Colon (tissue), 2 donors: ENCODE measurements at regions not wholly inside any gene's neighbourhood (a gene's known extent, or its start where the extent isn't known, plus 50 kb on each side); places are given as distances from the start of the nearest gene placed in this dataset.
A peak's percentile ranks its signal among the peaks of the same experiment; 100 is the strongest.
"Not testable (repeated sequence)": the region's sequence is repeated elsewhere in the genome, so short reads cannot be mapped to it uniquely, and the experiment has no call there.

ENCODE experiments used
- FAIRE-seq: peaks from 2 replicates; lab custom pipeline; 2012; peaks lifted over from hg19 to GRCh38; lab: Jason Lieb, UNC
- donor health status: control.
- donor health status: control.

- FAIRE-seq: no peak
These were observed 391.8 kb upstream of the MAGEB16 start for GRCh38 chrX:35406386-35406785.

- no peak for FAIRE-seq
These were observed 381.4 kb upstream of the MAGEB16 start for GRCh38 chrX:35416782-35417181.

GRCh38 chrX:35432056-35432455 lies 366.1 kb upstream of the MAGEB16 start:
- FAIRE-seq: peak; percentile 82

GRCh38 chrX:35439034-35439660 lies 359.0 kb upstream of the MAGEB16 start:
- FAIRE-seq: no peak

- peak; percentile 90 for FAIRE-seq
These were observed 358.4 kb upstream of the MAGEB16 start for GRCh38 chrX:35439692-35440091.

- peak; percentile 31 for FAIRE-seq
These were observed 355.7 kb upstream of the MAGEB16 start for GRCh38 chrX:35442421-35442820.

GRCh38 chrX:35443091-35443582 lies 355.0 kb upstream of the MAGEB16 start:
- FAIRE-seq: not testable (repeated sequence)

- FAIRE-seq: no peak
These were observed 353.3 kb upstream of the MAGEB16 start for GRCh38 chrX:35444671-35445355.

GRCh38 chrX:35445912-35446311 lies 352.2 kb upstream of the MAGEB16 start:
- no peak for FAIRE-seq

GRCh38 chrX:35456891-35457290 lies 341.3 kb upstream of the MAGEB16 start:
- FAIRE-seq: no peak

- peak; percentile 45 for FAIRE-seq
These were observed 340.0 kb upstream of the MAGEB16 start for GRCh38 chrX:35458142-35458541.

GRCh38 chrX:35461164-35461563 lies 337.0 kb upstream of the MAGEB16 start:
- no peak for FAIRE-seq

- not testable (repeated sequence) for FAIRE-seq
These were observed 301.5 kb upstream of the MAGEB16 start for GRCh38 chrX:35496671-35497070.

GRCh38 chrX:35497453-35497852 lies 300.7 kb upstream of the MAGEB16 start:
- FAIRE-seq: not testable (repeated sequence)

- no peak for FAIRE-seq
These were observed 298.9 kb upstream of the MAGEB16 start for GRCh38 chrX:35499071-35499862.

GRCh38 chrX:35507701-35508100 lies 290.4 kb upstream of the MAGEB16 start:
- FAIRE-seq: no peak

- FAIRE-seq: not testable (repeated sequence)
These were observed 250.1 kb upstream of the MAGEB16 start for GRCh38 chrX:35548003-35548402.

GRCh38 chrX:35557916-35558315 lies 240.2 kb upstream of the MAGEB16 start:
- no peak for FAIRE-seq

GRCh38 chrX:35561985-35562384 lies 236.2 kb upstream of the MAGEB16 start:
- no peak for FAIRE-seq

GRCh38 chrX:35562395-35562794 lies 235.7 kb upstream of the MAGEB16 start:
- no peak for FAIRE-seq

- no peak for FAIRE-seq
These were observed 207.9 kb upstream of the MAGEB16 start for GRCh38 chrX:35590210-35590609.

- not testable (repeated sequence) for FAIRE-seq
These were observed 186.6 kb upstream of the MAGEB16 start for GRCh38 chrX:35611562-35611961.

- no peak for FAIRE-seq
These were observed 180.3 kb upstream of the MAGEB16 start for GRCh38 chrX:35617836-35618235.
